Islet of Langerhans (tissue), 1 donor: ENCODE measurements at regions not wholly inside any gene's neighbourhood (a gene's known extent, or its start where the extent isn't known, plus 50 kb on each side); places are given as distances from the start of the nearest gene placed in this dataset.
"Not testable (repeated sequence)": the region's sequence is repeated elsewhere in the genome, so short reads cannot be mapped to it uniquely, and the experiment has no call there.

Experiments used
- FAIRE-seq: peaks from one replicate; lab custom pipeline; 2011; peaks lifted over from hg19 to GRCh38; lab: Jason Lieb, UNC

DNA sequence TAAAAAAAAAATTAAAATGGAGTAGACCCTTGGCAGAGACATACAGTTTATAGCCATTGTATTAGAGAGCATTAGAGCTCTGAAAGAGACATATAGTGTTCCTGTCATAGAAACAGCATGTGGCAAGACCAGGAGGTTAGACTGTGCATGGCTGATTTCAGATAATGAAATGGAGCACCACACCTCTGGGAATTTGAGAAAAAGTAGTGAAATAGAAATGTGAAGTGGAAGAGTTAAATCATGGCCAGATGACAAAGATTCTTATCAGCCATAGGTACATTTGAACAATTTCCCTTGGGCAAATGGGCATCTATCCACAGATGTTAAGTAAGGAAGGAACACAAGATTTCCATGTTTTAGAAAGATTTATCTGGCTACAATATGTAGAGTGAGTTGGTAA is 1083.1 kb downstream of the PLA2G4A start:
- no peak for FAIRE-seq

DNA sequence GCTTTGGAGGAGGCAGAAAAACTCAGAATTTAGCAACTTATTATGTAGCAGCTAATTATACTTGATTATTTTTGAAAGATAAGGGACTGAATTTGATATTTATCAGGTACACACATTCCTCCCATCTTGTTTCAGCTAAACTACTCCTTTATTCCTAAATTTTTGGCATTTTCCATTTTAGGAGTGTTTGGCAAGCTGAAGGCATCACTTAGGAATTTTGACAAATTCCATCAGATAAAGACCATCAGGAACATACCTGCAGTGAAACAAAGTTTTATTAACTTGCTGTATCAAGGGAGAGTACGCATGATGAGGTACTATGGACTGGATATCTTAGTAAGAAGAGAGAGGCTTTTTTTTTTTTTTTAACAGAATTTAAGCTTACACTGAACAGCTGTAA is 1092.2 kb downstream of the PLA2G4A start:
- no peak for FAIRE-seq

DNA sequence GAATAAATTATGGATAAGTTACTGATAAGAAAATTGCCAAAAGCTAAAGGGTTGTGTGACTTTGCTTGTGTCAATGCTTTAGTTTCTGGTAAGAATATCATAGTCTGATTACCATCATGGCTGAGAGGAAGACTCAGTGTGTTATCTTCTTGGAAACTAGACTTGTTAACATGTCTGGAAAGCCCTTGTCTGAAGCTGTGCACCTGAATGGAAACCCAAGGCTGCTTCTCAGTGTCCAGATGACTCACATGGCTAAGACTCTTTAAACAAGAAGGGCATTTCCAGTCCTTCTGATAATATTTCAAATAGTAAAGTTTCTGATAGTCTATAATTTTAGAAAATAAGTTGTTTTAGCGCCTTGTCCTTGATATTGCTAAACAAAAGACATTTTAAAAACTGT is 1092.7 kb downstream of the PLA2G4A start:
- FAIRE-seq: no peak

DNA sequence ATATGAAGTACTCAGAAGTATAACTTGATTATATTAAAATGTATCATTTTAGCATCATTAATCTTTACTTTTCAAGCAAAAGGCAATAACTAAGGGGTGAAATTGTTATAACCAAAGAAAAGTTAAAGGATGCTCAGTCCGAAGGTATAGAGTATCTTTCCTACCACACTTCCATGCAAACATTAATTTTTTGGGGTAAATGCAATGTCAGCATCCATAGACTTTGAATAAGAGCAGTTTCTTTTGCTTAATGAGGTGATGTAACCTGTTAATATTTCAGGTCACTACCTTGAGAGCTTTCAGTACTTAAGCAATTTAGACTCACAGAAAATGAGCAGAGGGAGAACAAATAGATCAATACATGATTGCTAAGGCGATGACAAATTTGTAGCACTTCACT is 1093.5 kb downstream of the PLA2G4A start:
- no peak for FAIRE-seq

DNA sequence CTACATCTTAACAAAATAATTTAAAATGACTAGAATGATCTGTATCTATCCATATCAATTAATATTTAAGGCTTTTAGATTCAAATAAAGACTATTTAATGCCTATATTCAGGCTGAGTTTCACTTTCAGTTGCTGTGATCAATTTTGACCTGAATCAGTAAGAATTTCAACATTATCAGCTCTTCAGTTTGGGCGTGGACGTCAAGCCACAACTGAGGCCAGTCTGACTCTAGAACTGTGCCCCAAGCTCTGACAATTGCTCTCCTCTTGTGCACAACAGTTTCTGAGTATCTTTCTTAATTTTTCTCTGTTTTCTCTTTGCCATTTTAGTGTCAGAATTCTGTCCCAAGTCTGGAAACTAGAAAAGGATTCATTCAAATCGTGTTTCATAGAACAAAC is 1095.5 kb downstream of the PLA2G4A start:
- FAIRE-seq: no peak

DNA sequence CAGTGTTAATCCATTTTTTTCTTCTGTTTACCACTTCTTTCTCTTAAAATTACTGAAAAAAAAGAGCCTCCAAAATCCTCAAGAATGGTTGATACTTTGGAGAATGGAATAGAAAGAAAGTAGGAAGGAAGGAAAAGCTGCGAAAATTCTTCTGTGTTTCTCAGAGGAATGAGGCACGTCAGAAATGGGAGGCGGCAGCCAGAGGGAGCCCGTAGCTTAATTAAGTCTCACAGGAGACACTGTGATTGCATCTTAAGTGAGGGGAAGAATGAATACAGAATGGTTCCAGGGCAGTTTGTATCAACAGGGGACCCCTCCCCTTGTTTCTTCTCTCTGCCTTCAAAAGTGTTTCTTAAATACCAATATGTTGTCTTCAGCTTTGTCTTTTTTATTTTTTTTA is 1099.5 kb downstream of the PLA2G4A start:
- FAIRE-seq: no peak

DNA sequence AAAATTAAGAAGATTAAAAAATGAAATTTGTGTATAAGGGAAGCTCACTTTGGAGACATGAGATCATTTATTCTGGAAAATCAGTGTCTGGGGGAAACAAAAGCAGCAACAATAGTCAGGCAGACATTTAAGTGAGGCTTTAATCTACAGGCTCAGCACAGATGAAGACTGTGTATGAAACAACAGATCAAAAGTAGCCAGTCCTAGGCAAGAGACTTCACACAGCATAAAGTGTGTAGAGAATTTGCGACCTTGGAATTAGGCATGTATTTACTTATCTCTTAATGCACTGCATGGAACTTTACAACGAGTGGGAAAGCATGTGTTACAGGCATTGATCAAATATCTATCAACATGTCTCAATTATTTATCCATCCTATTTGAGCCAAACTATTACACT is 1099.9 kb downstream of the PLA2G4A start:
- FAIRE-seq: no peak

DNA sequence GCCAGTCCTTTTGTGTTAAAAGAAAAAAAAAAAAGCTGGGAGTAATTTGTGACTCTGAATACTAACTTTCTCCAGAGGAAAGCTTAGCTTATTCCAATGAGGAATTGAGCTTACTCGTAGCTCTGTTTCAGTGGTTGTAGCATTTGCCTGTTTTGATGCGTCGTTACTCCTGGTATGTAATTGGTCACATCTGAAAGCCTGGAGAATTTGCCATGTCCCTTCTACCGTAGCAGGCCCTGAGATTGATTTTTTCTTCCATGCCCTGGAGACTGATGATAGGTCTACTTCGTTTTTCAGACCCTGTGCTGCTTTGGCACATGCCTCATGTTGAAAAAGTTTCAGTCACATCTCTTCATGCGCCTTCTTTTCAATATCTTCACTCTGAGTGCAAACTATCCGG is 1103.0 kb downstream of the PLA2G4A start:
- FAIRE-seq: no peak

DNA sequence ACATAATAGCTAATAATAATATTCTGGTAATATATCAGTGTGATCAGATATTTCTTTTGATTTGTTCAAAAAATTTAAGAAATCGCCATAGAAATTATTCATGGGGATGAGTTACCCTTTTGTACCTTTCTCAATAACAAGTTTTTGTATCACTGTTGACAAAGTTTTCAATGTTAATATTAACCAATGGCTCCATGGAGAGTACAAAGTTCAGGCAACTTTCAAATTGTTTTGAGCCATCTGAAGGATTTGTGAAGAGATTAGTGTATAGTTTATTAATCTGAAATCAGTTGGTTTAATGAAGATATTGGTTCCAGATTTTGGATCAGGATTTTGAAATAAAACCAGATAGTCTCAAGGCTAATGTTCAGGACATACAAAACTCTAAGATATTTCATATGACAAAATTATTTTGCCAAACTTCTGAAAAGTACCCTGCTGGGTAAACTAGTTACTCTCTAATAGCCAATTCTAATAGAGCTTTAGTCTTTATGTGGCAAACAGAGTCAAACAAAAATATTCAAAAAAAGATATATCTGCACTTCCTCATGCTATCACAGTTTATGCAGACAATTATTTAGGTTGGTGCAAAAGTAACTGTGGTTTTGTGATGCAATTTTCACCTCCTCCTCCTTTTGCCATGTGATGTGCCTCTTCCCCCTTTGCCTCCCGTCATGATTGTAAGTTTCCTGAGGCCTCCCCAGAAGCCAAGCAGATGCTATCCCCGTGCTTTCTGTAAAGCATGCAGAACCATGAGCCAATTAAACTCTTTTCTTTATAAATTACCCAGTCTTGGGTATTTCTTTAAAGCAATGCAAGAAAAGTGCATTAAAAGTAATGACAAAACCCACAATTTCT is 1105.0 kb downstream of the PLA2G4A start:
- FAIRE-seq: no peak

DNA sequence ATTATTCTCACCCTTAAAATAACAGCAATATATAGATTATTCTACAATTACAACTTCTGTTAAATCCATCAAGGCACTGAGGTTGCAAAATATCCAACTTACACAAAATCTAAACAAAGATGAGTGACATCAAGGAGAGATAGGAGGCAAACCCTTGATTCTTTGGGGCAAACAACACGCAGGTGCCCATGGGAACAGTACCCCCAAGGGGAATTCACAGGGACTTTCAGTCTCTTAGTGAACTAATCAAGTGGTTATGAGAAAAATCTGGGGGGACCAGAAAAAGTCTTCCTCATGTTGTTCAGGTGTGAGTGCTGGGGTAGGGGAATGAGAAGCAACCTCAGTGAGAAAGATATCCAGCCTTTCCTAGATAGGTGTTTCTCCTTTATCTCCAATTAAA is 1107.9 kb downstream of the PLA2G4A start:
- no peak for FAIRE-seq

DNA sequence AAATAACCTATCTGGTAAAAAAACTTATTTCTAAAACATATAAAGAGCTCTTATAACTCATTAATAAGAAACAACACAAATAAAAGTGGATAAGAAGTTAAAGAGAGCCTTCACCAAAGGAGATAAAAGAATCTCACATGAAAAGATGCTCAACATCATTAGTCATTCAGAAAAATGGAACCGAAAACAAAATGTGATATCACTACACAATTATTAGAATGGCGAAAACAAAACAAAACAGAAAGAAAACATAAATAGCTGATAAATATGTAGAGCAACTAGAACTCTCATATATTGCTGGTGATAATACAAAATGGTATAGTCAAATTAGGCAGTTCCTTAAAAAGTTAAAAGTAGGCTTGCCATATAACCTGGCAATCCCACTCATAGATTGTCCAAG is 1109.3 kb downstream of the PLA2G4A start:
- FAIRE-seq: no peak

DNA sequence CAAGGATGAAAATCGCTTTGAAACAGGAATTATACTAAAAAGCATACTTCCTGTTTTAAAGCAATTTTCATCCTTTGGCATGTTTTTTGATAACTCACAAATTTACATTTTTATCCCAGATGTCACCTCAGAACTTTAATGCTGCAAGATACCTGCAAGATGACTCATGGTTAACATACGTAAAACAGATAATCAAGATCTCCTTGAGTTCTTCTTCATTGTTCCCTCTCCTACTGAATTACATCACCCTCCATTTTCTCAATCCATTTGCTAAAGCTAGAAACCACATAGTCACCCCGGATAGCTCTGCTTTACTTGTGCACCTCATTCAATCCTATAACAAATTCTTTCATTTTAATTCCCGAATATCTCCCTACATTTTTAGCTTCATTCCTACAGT is 1114.2 kb downstream of the PLA2G4A start:
- FAIRE-seq: no peak

DNA sequence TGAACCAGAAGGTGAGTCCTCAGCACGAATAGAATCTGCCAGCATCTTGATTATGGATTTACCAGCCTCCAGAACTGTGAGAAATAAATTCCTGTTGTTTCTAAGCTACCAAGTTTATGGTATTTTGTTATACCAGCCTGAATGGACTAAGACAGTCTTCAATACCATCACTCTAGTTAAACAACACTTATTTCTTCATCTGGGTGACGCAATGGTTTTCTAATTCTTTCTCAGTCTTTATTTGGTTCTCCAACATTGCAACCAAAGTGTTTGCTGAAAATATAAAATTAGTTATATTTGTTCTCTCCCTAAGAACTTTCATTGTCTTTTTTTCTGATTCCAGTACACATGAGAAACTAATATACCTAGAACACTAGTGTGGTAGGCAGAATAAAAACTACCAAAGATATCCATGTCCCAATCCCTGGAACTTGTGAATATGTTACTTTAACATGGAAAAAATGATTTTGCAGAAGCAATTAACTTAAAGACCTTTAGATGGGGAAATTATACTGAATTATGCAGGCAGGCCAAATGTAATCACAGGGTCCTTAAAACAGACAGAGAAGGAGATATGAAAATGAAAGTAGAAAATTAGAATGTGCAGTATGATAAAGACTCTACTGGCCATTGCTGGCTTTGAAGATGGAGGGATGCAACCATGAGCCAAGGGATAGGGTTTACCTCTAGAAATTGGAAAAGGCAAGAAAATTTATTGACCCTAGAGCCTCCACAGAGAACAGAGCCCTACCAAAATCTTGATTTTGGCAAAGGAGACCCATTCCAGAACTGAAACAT is 1115.1 kb downstream of the PLA2G4A start:
- FAIRE-seq: no peak

DNA sequence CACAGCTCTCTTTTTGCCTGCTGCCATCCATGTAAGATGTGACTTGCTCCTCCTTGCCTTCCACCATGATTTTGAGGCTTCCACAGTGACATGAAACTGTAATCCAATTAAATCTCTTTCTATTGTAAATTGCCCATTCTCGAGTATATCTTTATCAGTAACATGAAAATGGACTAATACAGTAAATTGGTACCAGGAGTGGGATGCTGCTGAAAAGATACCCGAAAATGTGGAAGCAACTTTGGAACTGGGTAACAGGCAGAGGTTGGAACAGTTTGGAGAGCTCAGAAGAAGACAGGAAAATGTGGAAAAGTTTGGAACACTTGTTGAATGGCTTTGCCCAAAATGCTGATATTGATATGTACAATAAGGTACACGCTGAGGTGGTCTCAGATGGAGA is 1117.9 kb downstream of the PLA2G4A start:
- FAIRE-seq: not testable (repeated sequence)

DNA sequence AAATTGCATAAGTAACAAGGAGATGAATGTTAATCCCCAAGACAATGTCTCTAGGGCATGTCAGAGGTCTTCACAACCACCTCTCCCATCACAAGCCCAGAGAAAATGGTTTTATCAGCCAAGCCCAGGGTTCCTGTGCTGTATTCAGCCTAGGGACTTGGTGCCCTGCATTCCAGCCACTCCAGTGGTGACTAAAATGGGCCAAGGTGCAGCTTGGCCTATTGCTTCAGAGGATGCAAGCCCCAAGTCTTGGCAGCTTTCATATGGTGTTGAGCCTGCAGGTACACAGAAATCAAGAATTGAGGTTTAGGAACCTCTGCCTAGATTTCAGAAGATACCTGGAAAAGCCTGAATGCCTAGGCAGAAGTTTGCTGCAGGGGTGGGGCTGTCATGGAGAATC is 1118.6 kb downstream of the PLA2G4A start:
- FAIRE-seq: no peak

DNA sequence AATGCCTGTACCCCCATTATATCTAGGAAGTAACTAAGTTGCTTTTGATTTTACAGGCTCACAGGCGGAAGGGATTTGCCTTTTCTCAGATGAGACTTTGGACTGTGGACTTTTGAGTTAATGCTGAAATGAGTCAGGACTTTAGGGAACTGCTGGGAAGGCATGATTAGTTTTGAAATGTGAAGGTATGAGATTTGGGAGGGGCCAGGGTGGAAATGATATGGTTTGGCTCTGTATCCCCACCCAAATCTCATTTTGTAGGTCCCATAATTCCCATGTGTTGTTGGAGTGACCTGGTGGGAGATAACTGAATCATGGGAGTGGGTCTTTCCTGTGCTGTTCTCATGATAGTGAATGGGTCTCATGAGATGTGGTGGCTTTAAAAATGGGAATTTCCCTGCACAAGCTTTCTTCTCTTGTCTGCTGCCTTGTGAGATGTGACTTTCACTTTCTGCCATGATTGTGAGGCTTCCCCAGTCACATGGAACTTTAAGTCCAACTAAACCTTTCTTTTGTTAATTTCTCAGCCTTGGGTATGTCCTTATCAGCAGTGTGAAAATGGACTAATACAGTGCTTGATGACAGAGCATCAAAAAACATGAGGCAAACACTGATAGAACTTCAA is 1119.5 kb downstream of the PLA2G4A start:
- no peak for FAIRE-seq

DNA sequence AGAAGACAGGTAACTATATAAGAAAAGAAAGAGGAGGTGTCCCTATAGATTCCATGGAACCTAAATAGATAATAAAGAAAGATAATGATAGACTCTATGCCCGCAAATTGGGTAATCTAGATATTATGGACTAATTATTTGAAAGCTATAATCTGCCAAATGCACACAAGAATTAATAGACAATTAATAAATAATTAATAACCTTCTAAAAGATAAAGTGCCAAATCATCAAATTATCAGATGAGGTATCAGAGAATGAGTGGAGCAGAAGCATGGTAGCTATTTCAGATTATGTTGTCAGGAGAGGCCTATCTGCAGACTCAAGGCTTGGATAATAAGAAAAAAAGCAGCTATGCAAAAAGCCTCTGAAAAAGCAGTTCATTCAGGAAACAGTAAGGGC is 1120.8 kb downstream of the PLA2G4A start:
- no peak for FAIRE-seq

DNA sequence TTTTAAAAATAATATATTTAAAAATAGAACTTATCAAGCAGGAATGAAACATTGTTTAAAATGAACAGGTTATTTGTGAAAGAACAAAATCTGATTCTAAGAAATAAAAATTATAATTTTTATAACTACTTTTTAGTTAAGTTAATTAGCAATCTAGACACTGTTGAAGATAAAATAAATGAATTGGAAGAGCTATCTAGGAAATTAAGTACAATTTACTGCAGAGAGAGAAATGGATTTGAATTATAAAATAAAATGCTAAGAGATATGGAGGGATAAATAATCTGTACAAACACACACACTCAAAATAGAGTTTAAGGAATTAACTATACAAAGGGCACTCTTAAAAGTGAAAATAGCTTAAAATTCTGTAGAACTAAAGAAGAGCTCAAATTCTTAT is 1123.1 kb downstream of the PLA2G4A start:
- FAIRE-seq: no peak

DNA sequence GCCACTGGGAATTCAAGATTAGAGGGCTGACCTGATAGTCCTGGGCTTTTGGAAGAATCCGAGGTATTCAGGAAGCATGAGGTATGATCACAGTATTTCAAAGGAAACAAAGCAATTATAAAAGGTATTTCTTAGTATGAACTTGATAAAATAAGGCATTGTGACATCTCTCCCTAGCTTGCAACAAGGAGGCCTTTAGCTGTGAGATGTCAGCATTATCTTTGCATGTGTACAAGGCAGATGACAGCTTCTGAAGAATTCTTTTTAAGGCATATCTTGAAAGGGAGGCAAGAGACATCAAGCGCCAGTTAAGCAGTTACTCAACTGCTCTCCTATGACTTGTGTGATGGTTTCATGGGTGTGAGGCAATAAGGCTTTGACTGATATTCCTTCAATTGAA is 1123.7 kb downstream of the PLA2G4A start:
- no peak for FAIRE-seq

DNA sequence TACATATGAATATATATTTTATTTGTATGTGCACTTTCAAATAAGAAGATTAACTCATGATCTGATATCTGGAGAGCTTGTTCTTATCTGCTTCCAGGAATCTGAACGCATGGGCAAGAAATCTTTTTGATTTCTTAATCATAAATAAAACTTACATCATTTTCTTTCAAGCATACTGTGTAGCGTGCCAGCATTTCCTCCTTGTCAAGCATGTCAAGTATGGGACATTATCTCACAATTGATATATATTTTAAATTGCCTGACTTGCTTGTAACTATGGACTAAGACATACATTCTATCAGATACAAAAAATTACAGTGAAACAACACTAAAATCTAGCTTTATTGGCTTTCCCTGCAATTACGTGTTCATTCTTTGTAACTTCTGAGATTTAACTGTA is 1128.2 kb downstream of the PLA2G4A start:
- no peak for FAIRE-seq

DNA sequence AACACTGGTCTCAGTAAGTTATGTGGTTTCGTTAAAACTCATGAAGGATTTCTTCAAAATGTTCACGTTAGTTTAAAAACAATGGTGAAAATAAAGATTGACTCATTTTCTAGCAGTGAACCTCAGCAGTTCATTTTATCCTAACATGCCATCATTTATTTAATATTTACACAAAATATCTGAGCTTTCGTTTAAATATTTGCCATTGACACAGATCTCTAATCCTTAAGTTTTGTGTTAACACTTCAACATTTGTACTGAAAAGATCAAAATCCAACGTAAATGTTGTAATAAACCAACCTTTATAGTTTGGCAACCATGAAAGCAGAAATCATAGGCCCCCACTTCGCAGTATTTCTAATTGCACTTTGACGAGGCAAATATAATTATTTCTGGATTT is 1129.5 kb downstream of the PLA2G4A start:
- no peak for FAIRE-seq

DNA sequence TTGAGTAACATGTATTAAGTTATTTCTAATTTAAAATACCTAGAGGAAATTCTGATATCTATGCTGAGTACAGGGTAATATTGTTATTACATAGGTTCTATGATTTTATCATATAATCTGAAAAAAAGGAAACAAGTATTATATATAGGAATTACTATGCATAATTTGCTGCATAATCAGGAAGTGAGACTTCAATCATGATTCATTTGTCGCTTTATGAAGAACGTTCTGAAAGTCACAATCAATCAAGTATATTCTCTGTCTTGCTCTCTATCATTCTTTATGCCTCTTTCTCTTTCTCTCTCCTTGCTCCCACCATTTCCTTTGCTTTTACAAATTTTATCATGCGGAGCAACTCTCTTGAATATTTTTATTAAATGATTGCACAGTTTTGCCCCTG is 1130.3 kb downstream of the PLA2G4A start:
- no peak for FAIRE-seq

DNA sequence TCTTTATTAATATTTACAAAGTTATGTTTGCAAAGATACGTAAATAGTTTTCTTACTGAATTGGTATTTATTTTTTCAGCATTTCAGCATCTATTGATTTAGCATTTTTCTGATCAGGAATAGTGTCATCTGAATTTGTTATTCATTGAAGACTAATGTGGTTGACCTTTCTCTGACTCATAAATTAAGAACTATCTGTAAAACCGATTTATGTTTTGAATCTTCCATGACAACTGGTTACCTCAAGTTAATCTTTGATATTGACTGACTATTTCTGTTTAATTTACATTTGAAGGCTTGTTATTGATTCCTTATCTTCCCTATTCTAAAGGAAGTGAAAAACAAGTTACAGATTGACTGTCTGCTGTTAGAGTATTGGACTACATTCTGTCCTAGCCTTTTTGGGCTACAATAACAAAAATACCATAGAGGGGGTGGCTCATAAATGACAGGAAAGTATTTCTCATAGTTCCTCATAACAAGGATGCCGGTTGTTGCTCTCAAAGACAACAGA is 1131.4 kb downstream of the PLA2G4A start:
- FAIRE-seq: no peak
